DND-41 (cell line): ENCODE measurements at regions not wholly inside any gene's neighbourhood (a gene's known extent, or its start where the extent isn't known, plus 50 kb on each side); places are given as distances from the start of the nearest gene placed in this dataset.

Experiments used
- EZH2 ChIP-seq: IDR thresholded peaks from 3 replicates; pipeline ENCODE4 v1.6.1; 2012; ENCODE audit warnings: borderline replicate concordance, low read depth, mild to moderate bottlenecking, moderate library complexity, low read length, inconsistent platforms; ENCODE audit not compliant: severe bottlenecking
- TF ChIP-seq, protein P1 (sequence below): IDR thresholded peaks from 2 replicates; pipeline ENCODE4 v1.5.1; 2012; ENCODE audit warnings: borderline replicate concordance, low read length, moderate library complexity, mild to moderate bottlenecking; ENCODE audit not compliant: poor library complexity, severe bottlenecking; ENCODE audit errors: extremely low read depth

DNA sequence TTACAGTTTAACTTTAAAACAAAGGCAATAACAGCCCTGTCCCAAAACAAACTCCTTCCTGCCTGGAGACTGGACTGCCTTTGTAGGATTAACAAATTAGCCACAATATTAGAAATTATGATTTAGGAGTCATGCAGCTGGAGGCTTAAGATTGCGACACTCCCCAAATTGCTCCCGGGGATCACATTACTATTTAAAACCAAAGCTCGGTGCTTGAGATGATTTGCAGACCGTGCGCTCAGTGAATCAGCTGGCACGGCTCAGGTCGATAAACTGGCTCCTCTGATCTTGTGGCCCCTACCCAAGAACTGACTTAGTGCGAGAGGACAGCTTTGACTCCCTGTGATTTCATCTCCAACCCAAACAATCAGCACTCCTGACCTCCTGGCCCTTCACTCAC, 829.3 kb downstream of the NLGN4X start:
- TF ChIP-seq, protein P1, sequence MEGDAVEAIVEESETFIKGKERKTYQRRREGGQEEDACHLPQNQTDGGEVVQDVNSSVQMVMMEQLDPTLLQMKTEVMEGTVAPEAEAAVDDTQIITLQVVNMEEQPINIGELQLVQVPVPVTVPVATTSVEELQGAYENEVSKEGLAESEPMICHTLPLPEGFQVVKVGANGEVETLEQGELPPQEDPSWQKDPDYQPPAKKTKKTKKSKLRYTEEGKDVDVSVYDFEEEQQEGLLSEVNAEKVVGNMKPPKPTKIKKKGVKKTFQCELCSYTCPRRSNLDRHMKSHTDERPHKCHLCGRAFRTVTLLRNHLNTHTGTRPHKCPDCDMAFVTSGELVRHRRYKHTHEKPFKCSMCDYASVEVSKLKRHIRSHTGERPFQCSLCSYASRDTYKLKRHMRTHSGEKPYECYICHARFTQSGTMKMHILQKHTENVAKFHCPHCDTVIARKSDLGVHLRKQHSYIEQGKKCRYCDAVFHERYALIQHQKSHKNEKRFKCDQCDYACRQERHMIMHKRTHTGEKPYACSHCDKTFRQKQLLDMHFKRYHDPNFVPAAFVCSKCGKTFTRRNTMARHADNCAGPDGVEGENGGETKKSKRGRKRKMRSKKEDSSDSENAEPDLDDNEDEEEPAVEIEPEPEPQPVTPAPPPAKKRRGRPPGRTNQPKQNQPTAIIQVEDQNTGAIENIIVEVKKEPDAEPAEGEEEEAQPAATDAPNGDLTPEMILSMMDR, result no peak
- no peak for TF ChIP-seq EZH2
